Osteoblast (primary cell): ENCODE measurements at regions not wholly inside any gene's neighbourhood (a gene's known extent, or its start where the extent isn't known, plus 50 kb on each side); places are given as distances from the start of the nearest gene placed in this dataset.

ENCODE experiments used
- DNase-seq: peaks from one replicate; pipeline ENCODE4 v3.0.0; 2011; ENCODE audit warnings: low spot score, mixed read lengths; ENCODE audit not compliant: insufficient read length; ENCODE audit errors: missing footprints
- H2AFZ ChIP-seq: 2 replicates; pipeline ENCODE4 v1.6.0; 2011; ENCODE audit warnings: mild to moderate bottlenecking, low read length
- H3K27ac ChIP-seq: 2 replicates; pipeline ENCODE4 v1.5.1; 2011; ENCODE audit warnings: mild to moderate bottlenecking, low read depth, low read length, moderate library complexity
- H3K27me3 ChIP-seq: 2 replicates; pipeline ENCODE4 v1.6.0; 2012; ENCODE audit warnings: mild to moderate bottlenecking, control low read depth, inconsistent platforms, low read length, moderate library complexity; ENCODE audit not compliant: insufficient read depth
- H3K36me3 ChIP-seq: 2 replicates; pipeline ENCODE4 v1.5.1; 2011; ENCODE audit warnings: mild to moderate bottlenecking, low read length, control low read depth, moderate library complexity; ENCODE audit not compliant: insufficient read depth
- H3K4me1 ChIP-seq: 2 replicates; pipeline ENCODE4 v1.5.1; 2011; ENCODE audit warnings: mild to moderate bottlenecking, low read length, control low read depth, moderate library complexity; ENCODE audit not compliant: insufficient read depth
- H3K4me2 ChIP-seq: 2 replicates; pipeline ENCODE4 v1.6.0; 2011; ENCODE audit warnings: mild to moderate bottlenecking, low read length; ENCODE audit not compliant: insufficient read depth
- H3K4me3 ChIP-seq: fragments of 200-600 bp; sonication (generic); 3 replicates; pipeline ENCODE4 v1.5.1; 2012; ENCODE audit warnings: mild to moderate bottlenecking, low read length, inconsistent platforms; ENCODE audit not compliant: insufficient read depth
- H3K79me2 ChIP-seq: 2 replicates; pipeline ENCODE4 v1.6.0; 2012; ENCODE audit warnings: mild to moderate bottlenecking, low read length, control low read depth, inconsistent platforms; ENCODE audit not compliant: insufficient read depth
- H3K9me3 ChIP-seq: 2 replicates; pipeline ENCODE4 v1.5.1; 2011; ENCODE audit warnings: low read depth, low read length, control low read depth
- H4K20me1 ChIP-seq: 2 replicates; pipeline ENCODE4 v1.6.0; 2012; ENCODE audit warnings: mild to moderate bottlenecking, low read length, control low read depth; ENCODE audit not compliant: insufficient read depth
- CTCF ChIP-seq: IDR thresholded peaks from 2 replicates; pipeline ENCODE4 v1.5.1; 2011; ENCODE audit warnings: mild to moderate bottlenecking, low read depth, low read length, moderate library complexity; ENCODE audit errors: extremely low read depth

- no peak for TF ChIP-seq CTCF
- Histone ChIP-seq H2AFZ (no peak overlapping the region), H3K4me2 (no peak overlapping the region), H3K4me3 (no peak overlapping the region), H3K27me3 (no peaks in the 10 kb centered on the region), H3K27ac (no peak overlapping the region), H3K36me3 (no peaks in the 10 kb centered on the region), H3K4me1 (peaks cover under 1% of the 10 kb centered on the region), H3K79me2 (no peaks in the 10 kb centered on the region), H4K20me1 (no peaks in the 10 kb centered on the region), H3K9me3 (no peaks in the 10 kb centered on the region)
- no peak for DNase-seq
These were observed 206.8 kb upstream of the TMTC4 start for GRCh38 chr13:100881291-100881864.

- Histone ChIP-seq H3K36me3 (no peaks in the 10 kb centered on the region), H3K4me2 (no peak overlapping the region), H3K4me1 (peaks cover 11% of the 10 kb centered on the region), H2AFZ (no peak overlapping the region), H3K79me2 (no peaks in the 10 kb centered on the region), H4K20me1 (no peaks in the 10 kb centered on the region), H3K27me3 (no peaks in the 10 kb centered on the region), H3K4me3 (no peak overlapping the region), H3K9me3 (no peaks in the 10 kb centered on the region), H3K27ac (no peak overlapping the region)
- DNase-seq = no peak
- TF ChIP-seq CTCF = no peak
These were observed 205.6 kb upstream of the TMTC4 start for GRCh38 chr13:100880166-100880565.

GRCh38 chr13:100879255-100879654 is 204.7 kb upstream of the TMTC4 start:
- Histone ChIP-seq H3K79me2 (no peaks in the 10 kb centered on the region), H3K9me3 (no peaks in the 10 kb centered on the region), H3K4me3 (no peak overlapping the region), H2AFZ (no peak overlapping the region), H3K36me3 (no peaks in the 10 kb centered on the region), H3K27ac (no peak overlapping the region), H3K4me2 (no peak overlapping the region), H3K4me1 (peaks cover 12% of the 10 kb centered on the region), H4K20me1 (no peaks in the 10 kb centered on the region), H3K27me3 (no peaks in the 10 kb centered on the region)
- no peak for DNase-seq
- no peak for TF ChIP-seq CTCF

GRCh38 chr13:100876044-100876403 is 201.4 kb upstream of the TMTC4 start:
- Histone ChIP-seq H2AFZ (peak overlapping the region; percentile 57), H3K36me3 (no peaks in the 10 kb centered on the region), H3K4me1 (peaks cover 12% of the 10 kb centered on the region), H3K4me3 (no peak overlapping the region), H3K27ac (peak overlapping the region; percentile 42), H3K79me2 (no peaks in the 10 kb centered on the region), H3K9me3 (no peaks in the 10 kb centered on the region), H3K4me2 (peak overlapping the region; percentile 73), H4K20me1 (no peaks in the 10 kb centered on the region), H3K27me3 (no peaks in the 10 kb centered on the region)
- no peak for TF ChIP-seq CTCF
- DNase-seq = no peak
